ENCODE measurements at regions not wholly inside any gene's neighbourhood (a gene's known extent, or its start where the extent isn't known, plus 50 kb on each side); places are given as distances from the start of the nearest gene placed in this dataset.

- no peak for DNase-seq (ENCODE audit: low spot score)
- no peak overlapping the region for H3K4me3 ChIP-seq (ENCODE audit: low read depth in 1 of 3, low read length in 3 of 3)
- H3K9ac ChIP-seq (ENCODE audit: low read depth in 1 of 2, low read length in 2 of 2) = no peak overlapping the region
- no peaks in the 10 kb centered on the region for H3K36me3 ChIP-seq (ENCODE audit: control insufficient read depth in 4 of 4, insufficient read depth in 3 of 4, low read depth in 1 of 4, low read length in 3 of 4)
- H3K9me3 ChIP-seq (ENCODE audit: control insufficient read depth in 4 of 4, low read length in 3 of 4) = no peaks in the 10 kb centered on the region
- no peak for TF ChIP-seq NR2F2 (IDR thresholded peaks at IDR 0.05)
- TF ChIP-seq MAX (IDR thresholded peaks at IDR 0.05) = no peak
- TF ChIP-seq EGR1 (IDR thresholded peaks at IDR 0.05; ENCODE audit: low read depth in 2 of 2) = no peak
- no peak for TF ChIP-seq SP1 (IDR thresholded peaks at IDR 0.05)
- TF ChIP-seq REST (IDR thresholded peaks at IDR 0.05) = no peak
- no peak for TF ChIP-seq HNF4G (IDR thresholded peaks at IDR 0.05)
- no peak for TF ChIP-seq HNF4A (conservative IDR thresholded peaks at IDR 0.05)
- TF ChIP-seq CTCF (IDR thresholded peaks at IDR 0.05; ENCODE audit: low read depth, low read length, missing input control) = no peak
- TF ChIP-seq RAD21 (IDR thresholded peaks at IDR 0.05) = no peak
- no peak for TF ChIP-seq FOXA1 (IDR thresholded peaks at IDR 0.05)
- no peak for TF ChIP-seq TAF1 (conservative IDR thresholded peaks at IDR 0.05)
- TF ChIP-seq ZBTB33 (IDR thresholded peaks at IDR 0.05) = no peak
- H3K27ac ChIP-seq (ENCODE audit: low read depth in 1 of 2, low read length in 2 of 2) = no peak overlapping the region
- H3K27me3 ChIP-seq (ENCODE audit: control insufficient read depth in 4 of 4, insufficient read depth in 4 of 4, low read length in 3 of 4) = no peaks in the 10 kb centered on the region
- WGBS = 29% methylated on average over 1 of the region's 1 CpG
- no peaks in the 10 kb centered on the region for H3K4me1 ChIP-seq (ENCODE audit: control insufficient read depth in 4 of 4, insufficient read depth in 4 of 4, low read length in 3 of 4)
These were observed 379.3 kb downstream of the PLK2 start for GRCh38 chr5:58080573-58080972.

GRCh38 chr5:58077966-58078365 lies 381.9 kb downstream of the PLK2 start:
- 91% methylated on average over 2 of the region's 2 CpGs for WGBS
- H3K9ac ChIP-seq (ENCODE audit: low read depth in 1 of 2, low read length in 2 of 2) = no peak overlapping the region
- H3K36me3 ChIP-seq (ENCODE audit: control insufficient read depth in 4 of 4, insufficient read depth in 3 of 4, low read depth in 1 of 4, low read length in 3 of 4) = no peaks in the 10 kb centered on the region
- DNase-seq (ENCODE audit: low spot score) = no peak
- TF ChIP-seq CTCF (IDR thresholded peaks at IDR 0.05; ENCODE audit: low read depth, low read length, missing input control) (no peak), FOXA1 (IDR thresholded peaks at IDR 0.05) (no peak), FOXA2 (IDR thresholded peaks at IDR 0.05) (no peak), RXRA (IDR thresholded peaks at IDR 0.05) (no peak), NR2F2 (IDR thresholded peaks at IDR 0.05) (no peak)
- no peak overlapping the region for H3K4me3 ChIP-seq (ENCODE audit: low read depth in 1 of 3, low read length in 3 of 3)
- H3K27ac ChIP-seq (ENCODE audit: low read depth in 1 of 2, low read length in 2 of 2) = no peak overlapping the region
- H3K27me3 ChIP-seq (ENCODE audit: control insufficient read depth in 4 of 4, insufficient read depth in 4 of 4, low read length in 3 of 4) = no peaks in the 10 kb centered on the region
- no peaks in the 10 kb centered on the region for H3K9me3 ChIP-seq (ENCODE audit: control insufficient read depth in 4 of 4, low read length in 3 of 4)
- H3K4me1 ChIP-seq (ENCODE audit: control insufficient read depth in 4 of 4, insufficient read depth in 4 of 4, low read length in 3 of 4) = no peaks in the 10 kb centered on the region

Measured in liver (tissue), 8 donors.